Activated CD4-positive, alpha-beta T cell treated with anti-CD3 and anti-CD28 coated beads for 4 hours (primary cell): ENCODE measurements at regions not wholly inside any gene's neighbourhood (a gene's known extent, or its start where the extent isn't known, plus 50 kb on each side); places are given as distances from the start of the nearest gene placed in this dataset.
"Not testable (repeated sequence)": the region's sequence is repeated elsewhere in the genome, so short reads cannot be mapped to it uniquely, and the experiment has no call there.

Experiments
- DNase-seq, 2 donors: peaks; one replicate each; pipeline ENCODE4 v3.0.0-alpha.2; 2020

DNA sequence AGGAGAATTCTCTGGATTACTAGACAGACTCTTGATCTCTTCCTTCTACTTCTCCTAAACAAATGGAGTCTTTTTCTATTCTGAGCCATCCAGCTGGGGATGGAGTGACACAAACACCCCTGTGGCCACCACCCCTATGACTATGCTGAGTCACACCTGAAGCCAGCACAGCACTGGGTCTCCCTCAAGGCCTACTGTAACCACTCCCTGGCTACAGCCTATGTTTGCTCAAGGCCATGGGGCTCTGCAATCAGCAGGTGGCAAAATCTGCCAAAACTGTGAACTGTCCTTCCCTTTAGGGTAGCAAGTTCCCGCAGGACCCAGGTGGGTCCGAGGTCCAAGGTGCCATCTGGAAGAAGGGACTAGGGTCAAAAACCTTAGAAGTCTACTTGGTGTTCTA, 132.3 kb downstream of the TINAG start:
- DNase-seq = no peak

DNA sequence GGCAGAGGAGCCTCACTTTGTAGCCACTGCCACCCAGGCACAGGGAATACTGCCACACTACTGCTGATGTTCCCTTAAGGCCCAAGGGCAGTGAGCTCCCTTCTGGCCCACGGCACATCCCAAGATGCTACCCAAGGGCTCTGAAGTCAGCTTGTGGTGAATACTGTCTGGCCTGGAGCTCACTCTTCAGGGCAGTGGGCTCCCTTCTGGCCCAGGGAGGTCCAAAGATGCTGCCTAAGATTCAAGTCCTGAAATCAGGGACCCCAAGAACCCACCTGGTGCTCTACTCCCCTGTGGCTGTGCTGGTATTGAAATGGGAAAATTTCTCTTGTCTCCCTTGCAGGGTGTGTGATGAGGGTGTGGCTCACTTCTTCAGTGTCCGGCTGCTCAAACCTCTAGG, 132.8 kb downstream of the TINAG start:
- DNase-seq = no peak

DNA sequence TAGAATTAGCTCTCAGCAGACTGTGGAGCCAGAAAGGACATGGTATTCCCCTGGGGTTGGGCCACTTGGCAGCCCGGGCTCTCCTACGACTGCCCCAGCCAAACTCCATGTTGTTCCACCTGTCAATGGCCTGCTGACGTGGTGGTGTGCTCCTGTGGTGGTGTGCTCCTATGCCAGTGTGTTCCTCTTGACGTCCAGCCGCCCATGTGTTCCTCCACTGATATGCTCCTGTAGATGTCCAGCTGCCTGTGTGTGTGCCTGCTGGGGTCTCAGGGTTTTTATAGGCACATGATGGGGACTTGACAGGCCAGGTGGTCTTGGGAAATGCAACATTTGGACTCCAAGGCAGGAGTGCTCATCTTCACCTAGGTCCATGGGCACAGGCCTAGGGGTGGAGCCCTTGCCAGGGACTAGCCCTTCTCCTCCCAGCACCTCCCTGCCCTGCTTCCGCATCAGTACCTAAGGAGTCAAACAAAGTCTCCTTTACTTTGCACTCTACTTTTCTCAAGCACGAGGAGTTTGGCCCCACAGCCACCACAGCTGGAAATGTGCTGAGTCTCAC, 133.5 kb downstream of the TINAG start:
- no peak for DNase-seq

DNA sequence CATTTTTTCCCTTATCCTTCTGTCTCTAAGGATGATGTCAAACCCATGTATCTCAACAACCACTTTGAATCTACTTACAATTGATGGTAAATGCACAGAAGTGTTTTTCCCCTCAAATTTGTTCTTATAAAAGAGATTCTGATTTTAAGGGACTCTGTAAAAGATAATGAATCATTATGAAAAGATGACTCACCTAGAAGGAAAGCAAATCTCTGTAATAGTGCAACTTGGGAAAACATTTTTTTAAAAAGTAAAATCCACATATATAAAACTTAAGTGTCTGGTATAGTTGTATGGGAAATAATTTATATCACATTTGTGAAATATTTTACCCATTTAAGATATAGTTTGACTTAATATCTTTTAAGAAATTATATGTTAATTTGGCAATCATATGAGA, 137.0 kb downstream of the TINAG start:
- DNase-seq = no peak

DNA sequence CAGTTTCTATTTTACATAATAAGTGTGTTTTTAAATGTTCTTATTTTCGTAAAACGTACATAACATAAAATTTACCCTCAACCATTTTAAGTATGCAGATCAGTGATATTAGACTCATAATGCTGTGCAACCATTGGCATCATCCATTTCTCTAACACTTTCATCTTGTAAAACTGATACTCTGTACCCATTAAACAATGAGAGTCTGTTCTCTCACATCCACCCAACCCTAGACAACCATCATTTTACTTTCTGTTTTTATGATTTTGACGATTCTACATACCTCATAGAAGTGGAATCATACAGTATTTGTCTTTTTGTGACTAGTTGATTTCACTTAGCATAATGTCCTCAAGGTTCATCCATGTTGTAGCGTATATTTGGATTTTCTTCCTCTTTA, 140.4 kb downstream of the TINAG start:
- DNase-seq = no peak

DNA sequence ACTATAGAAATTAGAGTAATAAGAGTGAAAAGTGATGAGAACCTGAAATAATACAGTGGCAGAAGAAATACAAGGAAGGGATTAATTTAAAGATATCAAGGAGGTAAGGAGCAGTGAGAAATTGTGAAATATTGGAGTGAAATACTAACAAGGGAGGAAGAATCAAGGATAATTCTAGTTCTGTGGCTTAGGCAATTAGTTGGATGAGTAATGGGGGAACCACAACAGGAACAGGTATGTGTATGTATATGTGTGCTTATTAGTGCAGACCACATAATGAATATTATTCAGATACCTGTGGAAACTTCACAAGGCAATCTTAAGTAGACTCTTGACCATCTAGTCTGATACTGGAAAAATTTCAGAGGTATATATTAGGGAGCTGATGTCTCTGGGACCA, 143.3 kb downstream of the TINAG start:
- DNase-seq = no peak

DNA sequence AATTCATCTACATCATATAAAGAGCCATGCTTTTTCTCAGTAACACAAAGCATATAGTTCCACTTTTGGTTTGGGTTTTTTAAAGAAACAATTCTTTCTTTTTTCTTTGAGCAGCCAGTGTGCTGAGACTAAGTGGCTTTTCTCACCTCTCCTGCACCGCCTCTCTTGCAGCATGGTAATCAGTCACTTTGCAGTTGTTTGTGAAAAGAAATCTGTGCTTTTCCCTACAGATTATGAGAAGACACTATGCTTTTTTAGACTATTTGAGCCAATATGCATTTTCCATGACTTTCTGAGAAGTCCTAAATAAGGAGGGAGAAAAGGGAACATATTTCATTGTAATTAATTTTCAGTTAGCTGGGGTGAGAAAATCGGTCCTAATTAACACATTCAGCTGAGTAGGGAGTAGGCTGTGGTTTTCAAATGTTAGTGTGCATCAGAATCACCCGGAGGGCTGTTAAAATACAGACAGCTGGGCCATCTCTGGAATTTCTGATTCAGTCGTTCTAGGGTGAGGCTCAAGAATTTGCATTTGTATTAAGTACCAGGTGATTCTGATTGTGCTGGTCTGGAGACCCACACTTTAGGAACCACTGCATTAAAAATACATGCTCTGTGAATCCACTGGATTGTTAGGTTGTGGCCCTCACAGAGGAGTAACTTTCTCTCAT, 155.2 kb downstream of the TINAG start:
- no peak for DNase-seq

DNA sequence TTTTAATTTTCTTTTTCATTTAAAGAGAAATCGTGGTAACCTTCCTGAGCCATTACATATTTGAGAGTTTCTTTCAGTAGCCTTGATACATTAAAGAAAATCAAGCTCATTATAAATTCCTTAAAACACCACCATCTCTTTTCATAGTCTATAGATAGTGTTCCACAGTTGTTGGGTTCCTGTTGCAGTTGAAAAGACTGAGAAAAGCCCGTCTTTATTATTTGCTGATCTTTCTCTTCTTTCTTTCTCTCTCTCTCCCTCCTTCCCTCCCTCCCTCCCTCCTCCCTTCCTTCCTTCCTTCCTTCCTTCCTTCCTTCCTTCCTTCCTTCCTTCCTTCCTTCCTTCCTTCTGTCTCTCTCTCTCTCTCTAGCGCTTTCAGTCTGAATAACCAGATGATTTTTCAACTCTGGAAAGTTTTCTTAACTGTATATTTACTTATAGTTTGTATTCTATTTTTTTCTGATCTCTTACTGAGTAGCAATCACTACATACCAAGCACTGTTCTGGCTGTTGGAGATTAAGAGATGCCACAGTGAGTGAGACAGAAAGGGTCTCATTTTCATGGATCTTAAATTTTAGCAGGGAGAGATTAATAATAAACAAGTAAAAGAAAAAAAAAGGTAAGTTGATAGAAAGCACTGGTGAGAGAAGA, 157.5 kb downstream of the TINAG start:
- no peak for DNase-seq

DNA sequence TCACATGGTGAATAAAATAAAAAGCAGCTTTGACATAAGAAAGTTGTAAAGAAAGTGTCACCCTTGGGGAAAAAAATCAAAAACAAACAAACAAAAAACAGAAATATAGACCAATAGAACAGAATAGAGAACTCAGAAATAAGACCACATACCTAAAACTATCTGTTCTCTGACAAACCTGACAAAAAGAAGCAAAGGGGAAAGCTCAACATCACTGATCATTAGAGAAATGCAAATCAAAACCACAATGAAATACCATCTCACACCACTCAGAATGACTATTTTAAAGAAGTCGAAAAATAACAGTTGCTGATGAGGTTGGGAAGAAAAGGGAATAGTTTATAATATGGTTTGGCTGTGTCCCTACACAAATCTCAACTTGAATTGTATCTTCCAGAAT, 159.1 kb downstream of the TINAG start:
- DNase-seq = no peak

DNA sequence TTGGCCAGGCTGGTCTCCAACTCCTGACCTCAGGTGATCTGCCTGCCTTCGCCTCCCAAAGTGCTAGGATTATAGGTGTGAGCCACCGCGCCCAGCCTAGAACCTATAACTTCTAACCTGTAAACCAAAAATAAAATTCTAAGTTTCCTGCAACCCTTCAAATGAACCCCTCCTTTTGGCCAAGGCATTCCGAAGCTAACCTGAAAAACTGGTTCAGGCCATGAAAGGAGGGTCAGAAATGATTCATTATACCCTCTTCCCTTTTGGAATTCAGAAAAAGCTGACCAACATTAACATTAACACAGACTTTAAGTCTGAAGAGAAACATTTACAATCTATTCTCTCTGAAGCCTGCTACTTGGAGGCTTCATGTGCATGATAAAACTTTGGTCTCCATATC, 165.1 kb downstream of the TINAG start:
- DNase-seq = no peak

DNA sequence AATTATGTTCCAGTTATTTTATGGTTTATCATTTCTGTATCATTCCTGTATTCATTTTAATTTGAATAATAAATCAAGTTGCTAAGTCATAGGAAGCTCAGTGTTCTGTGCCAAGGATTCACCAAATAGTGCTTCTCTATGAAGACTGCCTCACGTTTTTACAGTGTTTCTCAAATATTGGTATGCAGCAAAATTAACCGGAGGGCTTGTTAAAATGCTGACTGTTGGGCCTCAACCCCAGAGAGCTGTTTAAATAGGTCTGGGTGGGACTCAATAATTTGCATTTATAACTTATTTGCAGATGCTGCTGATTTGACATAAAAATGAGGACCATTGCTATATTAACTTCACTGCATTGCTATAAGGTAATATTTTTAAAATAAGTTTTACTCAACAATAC, 166.7 kb downstream of the TINAG start:
- no peak for DNase-seq

DNA sequence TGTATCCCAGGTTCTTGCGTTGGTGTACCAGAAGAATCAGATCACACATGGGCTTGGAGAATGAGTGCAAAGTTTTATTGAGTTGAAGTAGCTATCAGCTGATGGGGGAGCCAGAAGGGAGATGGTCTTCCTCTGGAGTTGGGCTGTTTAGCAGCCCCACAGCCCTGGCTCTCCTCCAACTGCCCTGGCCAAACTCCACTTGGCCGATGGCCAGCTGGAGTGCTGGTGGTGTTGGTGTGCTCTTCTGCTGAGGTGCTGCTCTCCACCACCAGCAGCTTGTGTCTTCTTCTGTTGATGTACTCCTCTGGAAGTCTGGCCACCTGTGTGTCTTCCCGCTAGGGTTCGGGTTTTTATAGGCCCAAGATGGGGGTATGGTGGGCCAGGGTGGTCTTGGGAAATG, 172.8 kb downstream of the TINAG start:
- DNase-seq = no peak

DNA sequence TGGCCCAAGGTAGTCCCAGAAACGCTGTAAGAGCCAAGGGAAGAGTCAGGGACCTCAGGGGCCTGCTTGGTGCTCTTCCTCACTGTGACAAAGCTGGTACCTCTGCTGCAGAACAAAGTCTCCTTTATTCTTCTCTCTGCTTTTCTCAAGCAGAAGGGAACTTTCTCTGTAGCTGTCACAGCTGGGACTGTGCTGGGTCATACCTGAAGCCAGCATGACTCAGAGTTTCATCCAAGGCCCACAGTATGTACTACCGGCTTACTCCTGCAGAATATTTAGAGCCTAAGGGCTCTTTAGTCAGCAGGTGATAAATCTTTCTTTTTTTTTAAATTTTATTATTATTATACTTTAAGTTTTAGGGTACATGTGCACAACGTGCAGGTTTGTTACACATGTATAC, 183.2 kb downstream of the TINAG start:
- DNase-seq = no peak

DNA sequence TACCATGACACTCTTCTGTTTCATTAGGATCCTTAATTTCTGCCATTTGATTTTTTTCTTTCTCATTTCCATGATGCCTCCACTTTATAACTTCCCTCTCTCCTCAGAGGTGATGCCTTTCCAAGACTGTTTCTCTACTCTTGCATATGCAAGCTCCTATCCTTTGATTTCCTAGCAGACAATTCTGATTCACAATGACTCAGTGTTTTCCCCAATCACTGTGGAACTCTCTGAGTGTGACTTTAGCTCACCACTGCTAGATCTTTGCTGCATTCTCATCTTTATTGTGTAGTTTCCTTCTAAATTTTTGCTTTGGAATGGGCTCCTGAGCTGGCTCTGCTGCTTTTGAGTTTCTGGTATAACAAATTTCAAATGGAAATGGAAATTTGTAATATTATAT, 184.9 kb downstream of the TINAG start:
- no peak for DNase-seq

DNA sequence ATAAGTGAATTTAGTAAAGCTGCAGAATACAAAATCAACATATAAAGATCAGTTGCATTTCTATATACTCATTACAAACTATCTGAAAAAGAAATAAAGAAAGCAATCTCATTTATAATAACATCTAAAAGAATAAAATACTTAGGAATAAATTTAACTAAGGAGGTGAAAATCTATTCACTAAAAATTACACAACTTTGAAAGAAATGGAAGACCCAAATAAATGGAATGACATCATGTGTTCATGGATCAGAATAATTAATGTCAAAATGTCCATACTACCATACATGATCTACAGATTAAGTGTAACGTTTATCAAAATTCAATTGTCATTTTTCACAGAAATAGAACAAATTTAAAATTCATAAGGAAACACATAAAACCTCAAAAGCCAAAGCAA, 194.9 kb downstream of the TINAG start:
- DNase-seq = no peak

DNA sequence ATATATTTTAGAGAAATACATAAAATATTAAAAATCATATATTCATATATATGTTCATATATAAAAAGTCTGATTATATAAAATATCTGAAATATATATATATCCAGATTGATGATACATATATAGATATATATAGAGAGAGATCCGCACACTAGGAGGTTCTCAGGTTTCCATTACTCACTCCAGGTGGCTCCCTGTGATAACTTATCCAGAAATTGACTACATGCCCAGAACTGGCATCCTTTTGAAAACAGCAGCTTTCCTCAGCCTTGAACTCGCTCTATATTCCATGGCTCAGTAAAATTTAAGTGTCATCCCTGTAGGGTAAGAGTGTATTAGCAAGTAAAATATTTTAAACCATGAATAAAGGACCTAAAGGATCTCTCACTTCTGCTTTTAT, 206.8 kb downstream of the TINAG start:
- no peak for DNase-seq

DNA sequence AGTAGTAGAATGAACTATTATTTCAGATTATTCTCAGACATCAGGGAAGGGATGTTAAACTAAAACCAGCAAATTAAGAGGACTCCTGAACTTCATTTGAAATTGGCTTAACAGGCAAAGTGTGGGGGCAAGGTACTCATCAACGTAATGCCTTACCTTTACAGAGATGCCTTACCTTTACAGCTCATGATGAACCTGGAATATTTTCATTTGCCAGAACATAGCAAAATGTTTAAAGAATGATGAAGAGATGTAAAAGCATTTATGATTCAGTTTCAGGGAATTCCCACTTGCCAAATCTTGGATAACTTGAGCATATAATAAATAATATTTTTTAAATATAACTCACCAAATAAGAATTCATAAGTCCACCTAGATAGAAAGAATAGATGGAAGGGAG, 207.5 kb downstream of the TINAG start:
- DNase-seq = no peak

DNA sequence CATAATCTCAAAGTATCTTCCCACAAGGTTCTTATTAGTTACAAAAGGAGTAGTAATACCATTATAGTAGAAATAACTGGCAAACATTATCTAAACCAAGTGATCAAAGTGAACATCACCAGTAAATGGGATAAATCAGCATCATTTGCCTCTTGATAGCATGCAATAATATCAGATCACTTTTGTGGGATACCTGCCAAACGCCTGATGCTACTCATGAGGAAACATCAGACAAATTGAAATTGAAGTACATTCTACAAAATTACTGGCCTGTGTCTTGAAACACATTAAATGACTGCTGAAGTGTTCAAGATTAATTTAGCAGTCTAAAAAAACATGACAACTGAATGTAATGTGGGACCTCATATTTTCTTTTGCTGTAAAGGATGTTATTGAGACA, 208.1 kb downstream of the TINAG start:
- DNase-seq = no peak

DNA sequence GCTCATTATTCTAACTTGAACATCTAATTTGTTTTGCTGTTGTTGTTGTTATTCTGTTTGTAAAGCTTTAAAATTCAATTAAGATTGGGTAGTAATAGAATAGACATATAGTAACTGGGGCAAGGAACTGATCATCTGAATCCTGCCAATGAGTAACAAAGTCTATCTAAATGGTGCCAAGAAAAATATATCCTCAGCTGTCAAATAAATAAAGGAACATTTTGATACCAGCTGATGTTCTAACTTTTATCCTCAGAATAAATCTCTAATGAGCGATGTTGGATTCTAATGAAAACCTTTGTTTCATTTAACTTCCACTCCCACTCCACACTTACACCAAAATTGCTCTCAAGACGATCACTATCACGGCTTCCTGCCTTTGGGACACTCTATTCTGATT, 210.9 kb downstream of the TINAG start:
- no peak for DNase-seq

DNA sequence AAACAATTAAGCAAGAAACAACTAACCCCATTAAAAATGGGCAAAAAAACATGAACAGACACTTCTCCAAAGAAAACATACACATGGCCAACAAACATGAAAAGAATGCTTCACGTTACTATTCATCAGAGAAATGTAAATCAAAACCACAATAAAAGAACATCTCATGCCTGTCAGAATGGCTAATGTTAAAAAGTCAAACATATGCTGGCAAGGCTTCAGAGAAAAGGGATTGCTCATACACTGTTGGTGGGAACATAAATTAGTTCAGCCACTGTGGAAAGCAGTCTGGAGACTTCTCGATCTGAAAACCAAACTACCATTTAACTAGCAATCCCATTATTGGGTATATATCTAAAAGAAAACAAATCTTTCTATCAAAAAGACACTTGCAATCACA, 217.5 kb downstream of the TINAG start:
- no peak for DNase-seq

DNA sequence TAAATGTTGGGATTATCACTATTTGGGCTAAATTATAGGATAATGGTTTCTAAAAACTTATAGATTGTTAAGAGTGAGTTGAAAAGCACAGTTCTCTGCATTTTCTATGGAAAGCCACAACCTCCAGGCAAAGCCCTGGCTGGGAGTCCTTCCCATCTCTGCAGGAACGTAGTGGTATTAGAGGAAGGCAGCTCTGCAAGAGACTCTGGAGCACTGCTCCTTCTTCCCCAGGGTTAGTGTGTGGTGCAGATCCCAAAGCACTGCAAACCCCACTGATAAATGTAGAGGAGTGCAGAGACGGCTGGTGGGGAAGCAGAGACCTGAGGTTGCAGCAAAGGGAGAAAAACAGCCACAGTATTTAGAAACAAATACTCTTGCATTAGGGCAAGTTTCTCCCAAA, 225.3 kb downstream of the TINAG start:
- DNase-seq = no peak

DNA sequence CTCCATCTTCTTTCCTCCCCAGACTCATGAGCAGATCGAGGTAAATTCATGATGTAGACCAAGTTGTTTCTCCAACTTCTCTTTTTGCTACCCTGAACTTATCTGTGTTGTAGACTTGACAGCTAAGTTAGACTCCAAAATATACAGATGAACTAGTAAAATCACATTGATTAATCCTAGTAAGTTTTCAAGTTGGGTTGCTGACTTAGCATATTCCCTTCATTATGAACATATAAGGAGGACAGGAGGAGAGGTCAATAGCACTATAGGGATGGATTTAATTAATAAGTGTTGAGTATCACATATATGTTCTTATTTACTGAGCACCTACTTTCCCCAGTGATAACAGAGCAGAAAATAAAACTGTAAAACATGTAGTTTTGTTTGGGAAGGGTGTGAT, 227.3 kb downstream of the TINAG start:
- no peak for DNase-seq

DNA sequence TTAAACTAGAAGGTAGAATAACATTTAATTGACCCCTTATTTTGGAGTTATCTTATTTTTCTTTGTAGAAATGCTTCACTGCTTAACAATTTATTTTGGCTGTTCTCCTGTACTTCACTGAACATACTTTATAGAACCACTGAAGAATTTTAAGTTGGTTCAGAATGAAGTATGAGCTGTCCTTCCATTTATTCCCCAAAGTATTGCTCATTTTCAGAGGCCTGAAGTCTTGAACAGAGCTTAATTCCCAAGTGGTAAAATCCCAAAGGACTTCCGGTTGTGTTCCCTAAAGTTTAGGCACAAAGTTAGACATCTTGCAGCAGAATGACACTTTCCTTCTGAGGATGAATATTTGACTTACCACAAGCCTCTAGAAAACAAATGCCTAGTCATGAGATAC, 233.3 kb downstream of the TINAG start:
- DNase-seq = no peak

DNA sequence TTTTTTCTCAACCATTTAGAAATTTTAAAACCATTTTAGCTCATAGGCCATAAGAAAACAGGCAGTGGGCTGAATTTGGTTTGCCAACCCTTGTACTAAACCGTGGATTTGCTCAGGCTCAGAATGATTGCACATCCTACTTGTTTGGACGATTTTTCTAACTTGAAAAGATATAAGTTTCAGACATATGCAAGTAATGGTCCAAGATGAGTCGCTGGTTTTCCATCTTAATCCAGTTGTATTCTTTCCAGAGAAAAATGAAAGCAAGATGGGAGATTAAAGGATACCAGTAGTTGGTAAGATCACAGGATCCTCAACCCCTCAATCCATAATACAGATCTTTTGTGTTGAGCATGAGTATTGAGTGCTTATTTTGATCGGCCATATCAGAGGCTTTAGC, 250.9 kb downstream of the TINAG start:
- no peak for DNase-seq

DNA sequence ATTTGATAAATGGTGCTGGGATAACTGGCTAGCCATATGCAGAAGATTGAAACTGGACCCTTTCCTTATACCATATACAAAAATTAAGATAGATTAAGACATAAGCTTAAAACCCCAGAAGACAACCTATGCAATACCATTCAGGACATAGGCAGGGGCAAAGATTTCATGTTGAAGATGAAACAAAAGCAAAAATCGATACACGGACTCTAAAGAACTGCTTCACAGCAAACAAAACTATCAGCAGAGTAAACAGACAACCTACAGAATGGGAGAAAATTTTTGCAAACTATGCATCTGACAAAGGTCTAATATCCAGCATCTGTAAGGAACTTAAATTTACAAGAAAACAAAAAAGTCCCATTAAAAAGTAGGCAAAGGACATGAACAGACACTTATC, 255.9 kb downstream of the TINAG start:
- not testable (repeated sequence) for DNase-seq
